ENCODE measurements at regions not wholly inside any gene's neighbourhood (a gene's known extent, or its start where the extent isn't known, plus 50 kb on each side); places are given as distances from the start of the nearest gene placed in this dataset.

DNA sequence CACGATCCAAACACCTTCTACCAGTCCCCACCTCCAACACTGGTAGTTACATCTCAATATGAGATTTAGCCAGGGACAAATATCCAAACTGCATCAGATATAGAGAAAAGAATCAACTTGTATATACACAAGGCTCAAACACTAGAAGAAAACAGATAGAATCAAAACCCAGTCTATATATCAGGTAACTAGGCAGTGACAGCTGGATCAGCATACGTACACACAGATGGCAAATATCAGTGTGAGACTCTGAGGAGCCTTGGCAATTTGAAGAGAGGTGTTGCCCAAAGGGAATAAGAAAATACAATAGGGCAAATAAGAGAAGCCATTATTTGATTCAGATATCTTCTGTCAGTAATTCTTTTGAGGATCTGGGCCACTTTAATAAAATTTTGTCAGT lies 951.3 kb upstream of the CHORDC1 start:
- no peak for DNase-seq (ENCODE audit: low read depth)

- DNase-seq (ENCODE audit: low read depth), result peak; percentile 31
Observed at GRCh38 chr11:91173701-91174100, 950.9 kb upstream of the CHORDC1 start.

- DNase-seq (ENCODE audit: low read depth), result no peak
Observed at GRCh38 chr11:91170711-91171110, 947.9 kb upstream of the CHORDC1 start.

DNA sequence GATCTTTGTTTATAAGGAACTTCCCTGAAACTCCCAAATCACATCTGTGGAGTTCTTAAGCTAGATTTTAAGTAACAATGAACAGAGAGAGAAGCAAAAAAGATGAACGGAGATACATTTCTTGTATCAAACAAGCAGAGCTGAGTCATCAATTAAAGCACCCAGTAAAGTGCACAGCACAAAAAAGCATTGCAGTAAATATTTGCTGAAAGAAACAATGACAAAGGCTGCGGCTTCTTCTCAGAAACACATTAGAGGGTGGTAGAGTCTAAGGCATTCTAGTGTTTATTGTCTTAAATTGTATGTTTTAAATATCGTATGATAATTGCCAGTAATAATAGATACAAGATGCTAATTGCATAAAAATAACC lies 941.6 kb upstream of the CHORDC1 start:
- DNase-seq (ENCODE audit: low read depth), result peak; percentile 20

GRCh38 chr11:91163619-91164451 lies 941.0 kb upstream of the CHORDC1 start:
- peak; percentile 95 for DNase-seq (ENCODE audit: low read depth)

- DNase-seq (ENCODE audit: low read depth), result peak; percentile 41
Observed at GRCh38 chr11:91160661-91161060, 937.8 kb upstream of the CHORDC1 start.

GRCh38 chr11:91158891-91159537 lies 936.2 kb upstream of the CHORDC1 start:
- DNase-seq (ENCODE audit: low read depth), result no peak

- DNase-seq (ENCODE audit: low read depth), result no peak
Observed at GRCh38 chr11:91158297-91158696, 935.4 kb upstream of the CHORDC1 start.

DNA sequence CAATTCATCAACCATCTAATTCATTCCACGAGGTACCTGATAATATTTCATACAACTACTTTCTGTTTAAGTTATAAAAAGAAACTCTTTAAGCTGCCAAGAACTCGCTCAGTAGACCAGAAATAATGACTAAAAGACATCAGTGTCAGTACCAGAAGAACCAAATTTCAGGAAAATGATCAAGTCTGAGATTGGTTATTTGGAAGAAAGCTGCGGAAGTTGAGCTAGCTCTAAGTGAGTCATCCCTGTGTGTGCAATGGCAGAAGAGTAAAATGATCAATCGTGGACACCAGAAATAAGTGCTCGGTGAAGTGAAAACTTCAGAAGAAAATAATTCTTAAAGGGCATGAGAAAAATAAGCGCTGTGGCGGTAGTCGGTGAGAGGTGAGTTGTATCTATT lies 933.2 kb upstream of the CHORDC1 start:
- DNase-seq (ENCODE audit: low read depth), result no peak

GRCh38 chr11:91147885-91148284 lies 925.0 kb upstream of the CHORDC1 start:
- no peak for DNase-seq (ENCODE audit: low read depth)

- DNase-seq (ENCODE audit: low read depth), result no peak
Observed at GRCh38 chr11:91141655-91142054, 918.8 kb upstream of the CHORDC1 start.

DNA sequence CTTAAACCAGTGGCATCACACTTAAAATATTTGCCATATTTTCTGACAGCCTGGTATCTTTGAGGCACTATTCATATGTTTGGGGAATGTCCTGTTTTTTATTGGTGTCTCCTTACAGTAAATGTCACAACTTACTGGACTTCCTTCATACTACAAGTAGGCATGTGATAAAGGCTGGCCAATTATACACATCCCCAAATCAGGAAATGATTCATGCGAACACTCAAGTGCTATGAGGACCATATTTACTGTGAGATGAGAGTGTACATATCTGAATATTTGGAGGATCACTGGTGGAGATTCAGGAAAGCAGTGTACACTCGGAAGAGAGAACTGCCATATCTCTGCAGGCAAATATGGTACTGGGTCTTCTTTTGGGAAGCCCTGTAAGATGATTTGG lies 913.8 kb upstream of the CHORDC1 start:
- DNase-seq (ENCODE audit: low read depth), result no peak

- peak; percentile 59 for DNase-seq (ENCODE audit: low read depth)
Observed at GRCh38 chr11:91133361-91133760, 910.5 kb upstream of the CHORDC1 start.

DNA sequence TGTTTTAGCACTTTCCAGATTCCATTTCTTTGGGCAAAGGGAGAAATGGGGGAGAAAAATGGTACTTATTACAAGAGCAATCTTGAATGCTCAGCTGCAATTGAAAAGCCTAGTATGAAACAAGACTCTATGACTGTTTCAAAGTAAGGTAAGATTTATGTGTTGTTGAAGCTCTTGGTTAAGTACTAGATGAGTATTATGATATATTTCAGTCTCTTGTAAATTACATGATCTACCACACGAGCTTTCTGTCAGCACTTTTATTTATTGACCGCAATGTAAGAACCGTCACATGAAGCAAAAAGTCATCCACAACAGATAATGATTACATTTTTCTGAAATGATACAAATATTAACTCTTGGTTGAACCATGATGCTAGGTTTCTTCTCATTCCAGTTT lies 906.7 kb upstream of the CHORDC1 start:
- DNase-seq (ENCODE audit: low read depth), result no peak

DNA sequence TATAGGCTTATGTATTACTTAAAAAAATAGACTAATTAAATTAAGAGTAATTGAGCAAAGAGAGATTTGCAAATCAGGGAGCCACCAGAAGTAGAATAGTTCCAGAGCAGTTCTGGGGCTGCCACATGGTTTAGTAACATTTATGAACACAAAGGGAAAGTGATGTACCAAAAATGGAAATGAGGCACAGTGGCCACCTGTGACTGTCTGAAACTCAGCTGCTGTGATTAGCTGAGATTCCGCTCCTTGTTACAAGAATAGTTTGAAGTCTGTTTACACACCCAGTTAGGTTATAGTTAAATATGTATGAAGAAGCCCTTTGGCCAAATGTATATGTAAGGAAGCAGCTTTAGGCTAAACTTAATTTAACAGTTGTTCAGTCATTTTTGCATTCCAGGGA lies 901.5 kb upstream of the CHORDC1 start:
- DNase-seq (ENCODE audit: low read depth), result peak; percentile 43

GRCh38 chr11:91115116-91115515 lies 892.3 kb upstream of the CHORDC1 start:
- DNase-seq (ENCODE audit: low read depth), result no peak

- DNase-seq (ENCODE audit: low read depth), result no peak
Observed at GRCh38 chr11:91104237-91104636, 881.4 kb upstream of the CHORDC1 start.

GRCh38 chr11:91100427-91100826 lies 877.6 kb upstream of the CHORDC1 start:
- DNase-seq (ENCODE audit: low read depth), result no peak

GRCh38 chr11:91097083-91097482 lies 874.2 kb upstream of the CHORDC1 start:
- DNase-seq (ENCODE audit: low read depth), result no peak

GRCh38 chr11:91093141-91093540 lies 870.3 kb upstream of the CHORDC1 start:
- DNase-seq (ENCODE audit: low read depth), result no peak

DNA sequence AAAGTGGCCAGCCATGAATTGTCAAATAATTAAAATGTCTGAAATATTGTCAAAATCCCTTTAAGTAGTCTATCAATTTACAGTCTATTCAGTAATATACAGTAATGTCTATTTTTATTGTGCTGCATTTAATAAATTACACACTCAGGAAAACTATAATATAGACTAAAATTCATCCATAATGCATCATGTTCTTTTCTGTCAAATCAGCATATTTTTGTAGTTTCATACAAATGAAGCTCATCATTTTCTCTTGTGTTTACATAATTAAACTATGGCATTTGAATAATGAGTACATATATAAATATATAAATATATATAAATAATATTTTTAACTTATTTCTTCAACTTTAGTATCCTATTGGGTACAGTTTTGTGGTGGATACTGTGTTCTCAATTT lies 868.7 kb upstream of the CHORDC1 start:
- DNase-seq (ENCODE audit: low read depth), result no peak

DNA sequence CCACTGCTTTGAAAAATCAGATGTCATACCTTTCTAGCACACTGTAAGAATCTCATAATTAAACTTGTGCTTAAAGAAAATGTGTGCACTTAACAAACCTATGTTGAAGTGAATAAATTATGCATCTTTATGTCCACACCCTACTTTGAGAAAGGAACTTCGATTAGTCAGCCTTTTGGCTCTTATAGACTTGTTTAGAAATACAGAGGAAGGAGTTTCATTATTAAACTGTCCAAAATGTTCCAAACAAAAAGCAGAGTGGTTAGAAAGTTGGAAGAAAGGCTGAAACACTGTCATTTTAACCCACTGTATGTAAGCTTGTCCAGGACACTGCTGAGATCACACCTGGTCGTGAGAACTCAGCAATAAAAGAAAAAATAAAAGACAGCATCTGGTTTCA lies 863.2 kb upstream of the CHORDC1 start:
- DNase-seq (ENCODE audit: low read depth), result no peak

DNA sequence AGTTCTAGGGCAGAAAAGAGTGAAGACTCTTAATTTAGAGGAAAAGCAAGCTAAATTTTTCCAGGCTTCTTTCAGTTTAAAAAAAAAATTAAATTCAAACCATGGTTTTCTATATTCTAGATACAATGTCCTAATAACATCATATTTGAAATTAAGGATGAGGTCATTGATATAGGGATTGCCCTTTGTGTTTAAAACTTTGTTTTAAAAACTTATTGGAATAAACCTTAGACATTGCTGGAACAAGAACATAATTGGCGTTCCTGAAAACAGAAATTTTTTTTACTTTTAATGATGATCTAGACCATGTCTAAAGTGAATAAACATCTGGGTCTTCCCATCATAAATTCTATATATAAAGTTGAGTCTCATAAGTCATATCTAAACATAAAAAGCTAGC lies 859.4 kb upstream of the CHORDC1 start:
- DNase-seq (ENCODE audit: low read depth), result no peak

Measured in myocyte (in vitro differentiated cells).